Activated CD8-positive, alpha-beta T cell treated with anti-CD3 and anti-CD28 coated beads for 36 hours (primary cell): ENCODE measurements at regions not wholly inside any gene's neighbourhood (a gene's known extent, or its start where the extent isn't known, plus 50 kb on each side); places are given as distances from the start of the nearest gene placed in this dataset.

Experiments used
- ATAC-seq: fragments of 200-7000 bp; cut with Tn5 transposase; one replicate; pipeline ENCODE4 v1.10.0; 2021; ENCODE audit warnings: mild to moderate bottlenecking, moderate library complexity
- CTCF ChIA-PET: fragments of 350-600 bp; sonication (Branson Sonifier 250); formaldehyde crosslinking; loops from one replicate; lab custom pipeline; 2021; ENCODE audit warnings: antibody characterized with exemption; lab: Charles Lee
- POLR2A ChIA-PET: fragments of 350-600 bp; sonication (Branson Sonifier 250); formaldehyde crosslinking; loops from one replicate; lab custom pipeline; 2021; ENCODE audit warnings: antibody characterized with exemption; lab: Charles Lee
- DNase-seq: peaks from one replicate; pipeline ENCODE4 v3.0.0-alpha.2; 2020
- H3K27ac Mint-ChIP-seq: one replicate; pipeline ENCODE4 v1.8.0; 2021; ENCODE audit warnings: mild to moderate bottlenecking, mixed read lengths
- H3K27me3 Mint-ChIP-seq: one replicate; pipeline ENCODE4 v1.8.0; 2021; ENCODE audit warnings: mixed read lengths
- H3K36me3 Mint-ChIP-seq: one replicate; pipeline ENCODE4 v1.8.0; 2021; ENCODE audit warnings: low read depth, mixed read lengths
- H3K4me1 Mint-ChIP-seq: one replicate; pipeline ENCODE4 v1.8.0; 2021; ENCODE audit warnings: low read depth, mixed read lengths
- H3K4me3 Mint-ChIP-seq: one replicate; pipeline ENCODE4 v1.8.0; 2021; ENCODE audit warnings: mild to moderate bottlenecking, moderate library complexity, mixed read lengths
- H3K9me3 Mint-ChIP-seq: one replicate; pipeline ENCODE4 v1.8.0; 2021; ENCODE audit warnings: mixed read lengths
- intact Hi-C: fragments of 100-400 bp; cut with micrococcal nuclease; formaldehyde crosslinking; loops from one replicate; pipeline ENCODE4 v1.10.0; 2022
- TF ChIP-seq, protein P1 (sequence below): fragments of 200-600 bp; IDR thresholded peaks from one replicate; pipeline ENCODE4 v1.8.0; 2022; ENCODE audit warnings: antibody characterized with exemption, mild to moderate bottlenecking

DNA sequence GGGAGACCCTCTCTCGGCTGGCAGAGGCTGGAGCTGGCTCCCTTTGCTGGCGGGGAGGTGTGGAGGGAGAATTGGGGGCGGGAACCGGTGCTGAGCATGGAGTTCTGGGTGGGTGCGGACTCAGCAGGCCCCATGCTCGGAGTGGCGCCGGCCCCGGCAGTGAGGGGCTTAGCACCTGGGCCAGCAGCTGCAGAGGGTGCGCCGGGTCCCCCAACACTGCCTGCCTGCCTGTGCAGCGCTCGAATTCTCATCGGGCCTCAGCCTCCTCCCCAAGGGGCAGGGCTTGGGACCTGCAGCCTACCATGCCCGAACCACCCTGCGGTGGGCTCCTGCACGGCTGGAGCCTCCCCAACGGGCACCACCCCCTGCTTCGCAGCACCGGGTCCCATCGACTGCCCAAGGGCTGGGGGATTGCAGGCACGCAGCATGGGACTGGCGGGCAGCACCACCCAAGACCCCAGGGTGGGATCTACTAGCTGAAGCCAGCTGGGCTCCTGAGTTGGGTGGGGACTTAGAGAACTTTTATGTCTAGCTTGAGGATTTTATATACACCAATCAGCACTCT is 129.8 kb downstream of the LRRC30 start:
- ATAC-seq (no peak), DNase-seq (no peak)
- Mint-ChIP-seq H3K4me1 (no peaks in the 10 kb centered on the region), H3K36me3 (no peaks in the 10 kb centered on the region), H3K27me3 (peaks cover 3% of the 10 kb centered on the region), H3K4me3 (no peak overlapping the region), H3K9me3 (peaks cover 7% of the 10 kb centered on the region), H3K27ac (no peak overlapping the region)
- CTCF ChIA-PET: no interaction called here
- POLR2A ChIA-PET: no interaction called here
- intact Hi-C loops: no loop called here
- TF ChIP-seq, protein P1, sequence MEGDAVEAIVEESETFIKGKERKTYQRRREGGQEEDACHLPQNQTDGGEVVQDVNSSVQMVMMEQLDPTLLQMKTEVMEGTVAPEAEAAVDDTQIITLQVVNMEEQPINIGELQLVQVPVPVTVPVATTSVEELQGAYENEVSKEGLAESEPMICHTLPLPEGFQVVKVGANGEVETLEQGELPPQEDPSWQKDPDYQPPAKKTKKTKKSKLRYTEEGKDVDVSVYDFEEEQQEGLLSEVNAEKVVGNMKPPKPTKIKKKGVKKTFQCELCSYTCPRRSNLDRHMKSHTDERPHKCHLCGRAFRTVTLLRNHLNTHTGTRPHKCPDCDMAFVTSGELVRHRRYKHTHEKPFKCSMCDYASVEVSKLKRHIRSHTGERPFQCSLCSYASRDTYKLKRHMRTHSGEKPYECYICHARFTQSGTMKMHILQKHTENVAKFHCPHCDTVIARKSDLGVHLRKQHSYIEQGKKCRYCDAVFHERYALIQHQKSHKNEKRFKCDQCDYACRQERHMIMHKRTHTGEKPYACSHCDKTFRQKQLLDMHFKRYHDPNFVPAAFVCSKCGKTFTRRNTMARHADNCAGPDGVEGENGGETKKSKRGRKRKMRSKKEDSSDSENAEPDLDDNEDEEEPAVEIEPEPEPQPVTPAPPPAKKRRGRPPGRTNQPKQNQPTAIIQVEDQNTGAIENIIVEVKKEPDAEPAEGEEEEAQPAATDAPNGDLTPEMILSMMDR: no peak

DNA sequence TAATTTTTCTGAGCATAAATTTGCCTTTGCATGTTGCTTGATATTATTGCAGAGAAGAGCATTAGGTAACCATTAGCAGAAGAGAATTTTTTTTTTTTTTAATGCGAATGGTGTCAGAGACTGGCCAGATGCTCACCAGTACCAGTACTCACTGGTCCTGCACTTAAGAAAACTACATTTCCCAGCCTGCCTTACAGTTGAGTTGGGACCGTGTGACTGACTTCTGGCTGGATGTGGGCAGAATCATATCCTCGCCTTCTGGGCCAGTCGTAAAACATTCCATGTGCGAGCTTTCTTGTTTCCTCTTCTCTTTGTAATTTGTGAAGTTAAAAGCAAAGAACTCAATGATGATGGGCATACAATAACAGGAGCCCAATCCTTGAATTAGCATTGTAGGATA is 132.4 kb downstream of the LRRC30 start:
- TF ChIP-seq, protein P1: no peak
- Mint-ChIP-seq H3K27me3 (peaks cover 3% of the 10 kb centered on the region), H3K27ac (no peak overlapping the region), H3K4me1 (no peaks in the 10 kb centered on the region), H3K36me3 (no peaks in the 10 kb centered on the region), H3K4me3 (no peak overlapping the region), H3K9me3 (peaks cover 7% of the 10 kb centered on the region)
- ChIA-PET POLR2A (no interaction called here), CTCF (no interaction called here)
- DNase-seq (no peak), ATAC-seq (no peak)
- intact Hi-C loops: no loop called here

DNA sequence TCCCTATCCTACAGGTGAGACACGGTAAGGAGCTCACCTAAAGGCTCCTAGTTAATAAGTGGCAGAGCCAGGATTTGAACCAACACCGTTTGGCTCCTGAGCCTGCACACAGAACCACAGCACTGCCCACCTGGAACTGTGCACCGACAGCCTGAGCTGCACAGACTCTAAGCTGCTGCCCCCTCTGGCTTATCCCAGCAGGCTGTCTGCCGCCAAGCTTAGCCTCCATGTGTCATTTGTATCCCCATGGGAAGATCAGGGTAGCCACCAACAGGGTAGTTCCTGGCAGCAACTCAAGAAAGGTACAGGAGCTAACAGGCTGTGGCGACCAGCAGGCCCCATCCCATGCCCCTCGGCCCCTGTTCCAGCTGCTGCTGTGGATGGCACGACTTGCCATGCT is 135.7 kb downstream of the LRRC30 start:
- ChIA-PET POLR2A (no interaction called here), CTCF (no interaction called here)
- Mint-ChIP-seq H3K36me3 (no peaks in the 10 kb centered on the region), H3K9me3 (peaks cover 3% of the 10 kb centered on the region), H3K27ac (no peak overlapping the region), H3K4me3 (no peak overlapping the region), H3K27me3 (peaks cover 2% of the 10 kb centered on the region), H3K4me1 (no peaks in the 10 kb centered on the region)
- ATAC-seq: no peak
- no peak for DNase-seq
- TF ChIP-seq, protein P1: no peak
- intact Hi-C loops: no loop called here

DNA sequence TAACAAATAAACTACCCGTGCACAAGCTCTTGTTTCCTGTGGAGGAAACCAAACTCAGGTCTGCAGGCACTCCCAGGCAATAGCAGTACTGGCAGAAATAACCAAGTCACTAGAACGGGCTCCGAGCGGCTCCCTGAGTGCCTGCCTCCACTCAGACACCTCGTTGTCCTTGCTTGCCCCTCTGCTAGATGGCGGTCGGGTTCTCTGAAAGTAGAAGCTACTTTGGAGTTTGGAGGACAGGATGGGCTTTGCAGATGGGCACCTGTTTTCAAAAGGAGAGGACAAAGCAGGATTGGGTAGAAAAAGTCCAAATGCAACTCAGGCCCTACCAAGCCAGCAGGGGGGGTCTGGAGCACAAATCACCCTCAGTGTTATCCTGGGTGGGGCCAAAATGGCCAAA is 136.4 kb downstream of the LRRC30 start:
- Mint-ChIP-seq H3K4me3 (no peak overlapping the region), H3K4me1 (no peaks in the 10 kb centered on the region)
- TF ChIP-seq, protein P1: no peak

DNA sequence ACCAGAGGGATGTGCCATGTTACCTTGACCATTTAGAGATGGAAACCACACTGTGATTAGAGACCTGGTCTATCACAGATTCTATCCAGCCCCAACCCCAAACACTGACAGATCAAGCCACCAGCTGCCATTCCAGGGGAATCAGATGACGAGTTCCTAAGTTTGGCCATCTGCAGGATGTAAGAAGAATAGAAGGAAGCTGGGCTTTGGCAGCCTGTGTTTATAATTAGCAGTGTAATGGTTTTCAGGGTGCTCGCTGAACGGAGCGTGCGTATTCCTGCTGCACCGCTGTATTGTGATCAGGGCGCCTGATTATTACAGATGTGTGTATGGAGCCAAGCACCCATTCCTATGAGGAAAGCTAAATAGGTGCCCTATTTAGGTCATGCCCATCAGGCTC is 138.1 kb downstream of the LRRC30 start:
- DNase-seq (no peak), ATAC-seq (no peak)
- ChIA-PET POLR2A (no interaction called here), CTCF (no interaction called here)
- Mint-ChIP-seq H3K27ac (no peak overlapping the region), H3K9me3 (peaks cover 5% of the 10 kb centered on the region), H3K4me3 (no peak overlapping the region), H3K27me3 (peaks cover 2% of the 10 kb centered on the region), H3K36me3 (no peaks in the 10 kb centered on the region), H3K4me1 (no peaks in the 10 kb centered on the region)
- intact Hi-C loops: no loop called here
- TF ChIP-seq, protein P1: no peak

More for the DNA sequence above, 136.4 kb downstream of the LRRC30 start:
- intact Hi-C loops: no loop called here
- ATAC-seq (no peak), DNase-seq (no peak)
- Mint-ChIP-seq H3K36me3 (no peaks in the 10 kb centered on the region), H3K27ac (no peak overlapping the region), H3K27me3 (peaks cover 2% of the 10 kb centered on the region), H3K9me3 (peaks cover 3% of the 10 kb centered on the region)
- ChIA-PET POLR2A (no interaction called here), CTCF (no interaction called here)
